Lower leg skin (tissue), 3 donors: ENCODE measurements at regions not wholly inside any gene's neighbourhood (a gene's known extent, or its start where the extent isn't known, plus 50 kb on each side); places are given as distances from the start of the nearest gene placed in this dataset.

Experiments used
- POLR2A ChIP-seq, 2 donors: fragments of 450-650 bp; IDR thresholded peaks; one replicate each; pipeline ENCODE4 v1.6.1; 2016 to 2017; ENCODE audit warnings: antibody characterized with exemption in 2 of 2, mild to moderate bottlenecking in 1 of 2, moderate library complexity in 1 of 2
- TF ChIP-seq, protein P1 (sequence below), 3 donors: fragments of 450-650 bp; IDR thresholded peaks; one replicate each; pipeline ENCODE4 v1.5.1; 2016; ENCODE audit warnings: antibody characterized with exemption in 3 of 3, mild to moderate bottlenecking in 3 of 3, moderate library complexity in 2 of 3

DNA sequence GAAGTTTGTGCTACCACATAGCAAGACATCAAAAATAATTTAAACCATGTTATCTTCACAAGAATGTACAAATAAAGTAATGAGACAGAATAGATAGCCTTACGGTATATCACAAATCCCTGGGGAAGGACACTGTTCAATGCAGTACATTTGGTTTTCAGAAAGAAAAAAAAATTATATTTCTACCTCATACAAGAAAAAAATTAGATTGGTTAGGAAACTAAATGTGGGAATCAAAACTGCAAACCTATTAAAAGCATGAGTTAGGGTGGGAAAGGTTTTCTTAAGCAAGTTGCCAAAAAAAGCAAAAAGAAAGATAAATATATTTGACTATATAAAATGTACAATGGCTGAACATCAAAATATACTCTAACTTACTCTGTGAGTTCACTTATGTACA is 201.9 kb upstream of the NREP start:
- no peak for TF ChIP-seq POLR2A (IDR thresholded peaks at IDR 0.05)
- TF ChIP-seq, protein P1, sequence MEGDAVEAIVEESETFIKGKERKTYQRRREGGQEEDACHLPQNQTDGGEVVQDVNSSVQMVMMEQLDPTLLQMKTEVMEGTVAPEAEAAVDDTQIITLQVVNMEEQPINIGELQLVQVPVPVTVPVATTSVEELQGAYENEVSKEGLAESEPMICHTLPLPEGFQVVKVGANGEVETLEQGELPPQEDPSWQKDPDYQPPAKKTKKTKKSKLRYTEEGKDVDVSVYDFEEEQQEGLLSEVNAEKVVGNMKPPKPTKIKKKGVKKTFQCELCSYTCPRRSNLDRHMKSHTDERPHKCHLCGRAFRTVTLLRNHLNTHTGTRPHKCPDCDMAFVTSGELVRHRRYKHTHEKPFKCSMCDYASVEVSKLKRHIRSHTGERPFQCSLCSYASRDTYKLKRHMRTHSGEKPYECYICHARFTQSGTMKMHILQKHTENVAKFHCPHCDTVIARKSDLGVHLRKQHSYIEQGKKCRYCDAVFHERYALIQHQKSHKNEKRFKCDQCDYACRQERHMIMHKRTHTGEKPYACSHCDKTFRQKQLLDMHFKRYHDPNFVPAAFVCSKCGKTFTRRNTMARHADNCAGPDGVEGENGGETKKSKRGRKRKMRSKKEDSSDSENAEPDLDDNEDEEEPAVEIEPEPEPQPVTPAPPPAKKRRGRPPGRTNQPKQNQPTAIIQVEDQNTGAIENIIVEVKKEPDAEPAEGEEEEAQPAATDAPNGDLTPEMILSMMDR (IDR thresholded peaks at IDR 0.05), result no peak
